ENCODE measurements at regions not wholly inside any gene's neighbourhood (a gene's known extent, or its start where the extent isn't known, plus 50 kb on each side); places are given as distances from the start of the nearest gene placed in this dataset.

GRCh38 chr18:68588169-68588568 is 126.7 kb downstream of the TMX3 start:
- H3F3A ChIP-seq (ENCODE audit: low read depth) = no peaks in the 10 kb centered on the region
- no peak overlapping the region for H3K9ac ChIP-seq (ENCODE audit: low read depth, low read length, poor library complexity, severe bottlenecking)
- H4K20me1 ChIP-seq (ENCODE audit: insufficient read depth, low read length, poor library complexity, severe bottlenecking) = no peaks in the 10 kb centered on the region
- H3K79me2 ChIP-seq (ENCODE audit: insufficient read depth, low read length) = no peaks in the 10 kb centered on the region
- H2AFZ ChIP-seq (ENCODE audit: low read length) = no peak overlapping the region
- H3K4me2 ChIP-seq (ENCODE audit: low read depth, low read length, poor library complexity, severe bottlenecking) = no peak overlapping the region
- no peaks in the 10 kb centered on the region for H3K4me1 ChIP-seq (ENCODE audit: insufficient read depth, low read length, poor library complexity, severe bottlenecking)
- no peaks in the 10 kb centered on the region for H3K27me3 ChIP-seq (ENCODE audit: insufficient read depth, low read length, poor library complexity, severe bottlenecking)
- no peak overlapping the region for H3K4me3 ChIP-seq (ENCODE audit: low read length, poor library complexity, severe bottlenecking)
- no peaks in the 10 kb centered on the region for H3K9me3 ChIP-seq (ENCODE audit: insufficient read depth, low read depth, low read length)
- no peaks in the 10 kb centered on the region for H3K36me3 ChIP-seq (ENCODE audit: insufficient read depth, low read length)
- H3K9me2 ChIP-seq (replicated peaks; ENCODE audit: low read depth, low read length) = 0 out of 2 replicates have a peak, but pooled peaks cover 4% of the 10 kb centered on the region
- TF ChIP-seq EZH2phosphoT487 (IDR thresholded peaks at IDR 0.05; ENCODE audit: borderline replicate concordance) (no peak), CTCF (conservative IDR thresholded peaks at IDR 0.05; ENCODE audit: low read length) (no peak)

GRCh38 chr18:68583685-68584084 is 131.2 kb downstream of the TMX3 start:
- H3K36me3 ChIP-seq (ENCODE audit: insufficient read depth, low read length) = no peaks in the 10 kb centered on the region
- no peaks in the 10 kb centered on the region for H3K4me1 ChIP-seq (ENCODE audit: insufficient read depth, low read length, poor library complexity, severe bottlenecking)
- H3K27me3 ChIP-seq (ENCODE audit: insufficient read depth, low read length, poor library complexity, severe bottlenecking) = no peaks in the 10 kb centered on the region
- no peaks in the 10 kb centered on the region for H3K9me3 ChIP-seq (ENCODE audit: insufficient read depth, low read depth, low read length)
- H3K79me2 ChIP-seq (ENCODE audit: insufficient read depth, low read length) = no peaks in the 10 kb centered on the region
- no peak overlapping the region for H2AFZ ChIP-seq (ENCODE audit: low read length)
- TF ChIP-seq EZH2phosphoT487 (IDR thresholded peaks at IDR 0.05; ENCODE audit: borderline replicate concordance) (no peak), CTCF (conservative IDR thresholded peaks at IDR 0.05; ENCODE audit: low read length) (no peak)
- H3K9ac ChIP-seq (ENCODE audit: low read depth, low read length, poor library complexity, severe bottlenecking) = no peak overlapping the region
- H3K4me2 ChIP-seq (ENCODE audit: low read depth, low read length, poor library complexity, severe bottlenecking) = no peak overlapping the region
- no peaks in the 10 kb centered on the region for H3F3A ChIP-seq (ENCODE audit: low read depth)
- no peak overlapping the region for H3K4me3 ChIP-seq (ENCODE audit: low read length, poor library complexity, severe bottlenecking)
- no peaks in the 10 kb centered on the region for H4K20me1 ChIP-seq (ENCODE audit: insufficient read depth, low read length, poor library complexity, severe bottlenecking)
- H3K9me2 ChIP-seq (replicated peaks; ENCODE audit: low read depth, low read length) = no peaks in the 10 kb centered on the region

GRCh38 chr18:68574311-68574710 is 140.6 kb downstream of the TMX3 start:
- no peaks in the 10 kb centered on the region for H3K9me3 ChIP-seq (ENCODE audit: insufficient read depth, low read depth, low read length)
- no peak overlapping the region for H2AFZ ChIP-seq (ENCODE audit: low read length)
- no peaks in the 10 kb centered on the region for H3K79me2 ChIP-seq (ENCODE audit: insufficient read depth, low read length)
- no peak overlapping the region for H3K4me3 ChIP-seq (ENCODE audit: low read length, poor library complexity, severe bottlenecking)
- H3K9ac ChIP-seq (ENCODE audit: low read depth, low read length, poor library complexity, severe bottlenecking) = no peak overlapping the region
- no peaks in the 10 kb centered on the region for H4K20me1 ChIP-seq (ENCODE audit: insufficient read depth, low read length, poor library complexity, severe bottlenecking)
- H3K4me2 ChIP-seq (ENCODE audit: low read depth, low read length, poor library complexity, severe bottlenecking) = no peak overlapping the region
- no peaks in the 10 kb centered on the region for H3F3A ChIP-seq (ENCODE audit: low read depth)
- no peak for TF ChIP-seq CTCF (conservative IDR thresholded peaks at IDR 0.05; ENCODE audit: low read length)
- no peak for TF ChIP-seq EZH2phosphoT487 (IDR thresholded peaks at IDR 0.05; ENCODE audit: borderline replicate concordance)
- H3K9me2 ChIP-seq (replicated peaks; ENCODE audit: low read depth, low read length) = no peaks in the 10 kb centered on the region
- no peaks in the 10 kb centered on the region for H3K4me1 ChIP-seq (ENCODE audit: insufficient read depth, low read length, poor library complexity, severe bottlenecking)
- no peaks in the 10 kb centered on the region for H3K27me3 ChIP-seq (ENCODE audit: insufficient read depth, low read length, poor library complexity, severe bottlenecking)
- no peaks in the 10 kb centered on the region for H3K36me3 ChIP-seq (ENCODE audit: insufficient read depth, low read length)
